ENCODE measurements at regions not wholly inside any gene's neighbourhood (a gene's known extent, or its start where the extent isn't known, plus 50 kb on each side); places are given as distances from the start of the nearest gene placed in this dataset.

DNA sequence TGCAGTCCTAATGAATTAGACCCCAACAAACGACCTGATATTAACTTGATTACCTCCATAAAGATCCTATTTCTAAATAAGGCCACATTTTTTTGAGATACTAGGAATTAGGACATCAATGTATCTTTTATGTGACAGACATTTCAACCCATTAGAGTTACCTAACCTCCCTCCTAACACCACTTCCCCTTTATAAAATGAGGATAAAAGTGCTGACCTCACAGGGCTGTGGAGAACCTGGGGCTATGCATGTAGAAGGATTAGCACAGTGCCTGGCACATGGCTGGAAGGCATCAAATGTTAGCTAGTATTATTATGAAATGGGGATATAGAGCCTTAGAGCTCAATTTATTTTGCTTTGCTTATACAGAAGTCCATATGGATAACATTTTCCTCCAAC is 53.5 kb upstream of the LRRN1 start:
- WGBS (ENCODE audit: insufficient coverage): no CpG with 5 or more reads among the region's 1 CpG
- no peaks in the 10 kb centered on the region for H3K9me3 ChIP-seq (replicated peaks; ENCODE audit: control insufficient read depth, low read depth, low read length)

DNA sequence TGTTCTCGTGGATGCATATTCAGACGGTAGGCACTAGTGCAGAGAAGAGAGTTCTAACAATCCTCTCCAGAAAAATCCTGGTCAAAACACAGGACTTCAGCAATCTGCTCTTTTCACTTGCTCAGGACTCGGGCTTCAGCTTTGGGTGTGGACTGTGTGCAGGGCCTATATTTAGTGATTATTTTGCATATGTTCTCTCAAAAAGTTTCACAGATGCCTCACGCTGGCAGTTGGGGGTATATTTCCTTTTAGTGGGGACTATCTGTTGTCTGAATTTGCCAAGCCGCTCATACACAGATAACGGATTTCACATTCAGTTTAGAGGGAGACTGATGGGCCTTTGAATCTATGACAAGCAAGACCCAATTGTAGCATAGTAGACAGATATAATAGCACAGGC is 54.4 kb upstream of the LRRN1 start:
- Histone ChIP-seq H3K27me3 (ENCODE audit: control insufficient read depth, insufficient read depth, low read length) (no peaks in the 10 kb centered on the region), H3K9me3 (replicated peaks; ENCODE audit: control insufficient read depth, low read depth, low read length) (no peaks in the 10 kb centered on the region), H3K36me3 (ENCODE audit: control insufficient read depth, insufficient read depth, low read length) (no peaks in the 10 kb centered on the region), H3K27ac (ENCODE audit: low read length) (no peak overlapping the region), H3K4me3 (ENCODE audit: low read length) (no peak overlapping the region), H3K4me1 (ENCODE audit: control insufficient read depth, insufficient read depth, low read length) (peaks cover 6% of the 10 kb centered on the region)
- WGBS (ENCODE audit: insufficient coverage): 60% methylated on average over 1 of the region's 6 CpGs
- no peak for DNase-seq

More for the DNA sequence above, 53.5 kb upstream of the LRRN1 start:
- Histone ChIP-seq H3K27ac (ENCODE audit: low read length) (no peak overlapping the region), H3K4me1 (ENCODE audit: control insufficient read depth, insufficient read depth, low read length) (peaks cover 3% of the 10 kb centered on the region), H3K27me3 (ENCODE audit: control insufficient read depth, insufficient read depth, low read length) (no peaks in the 10 kb centered on the region), H3K36me3 (ENCODE audit: control insufficient read depth, insufficient read depth, low read length) (no peaks in the 10 kb centered on the region), H3K4me3 (ENCODE audit: low read length) (no peak overlapping the region)
- DNase-seq: no peak

DNA sequence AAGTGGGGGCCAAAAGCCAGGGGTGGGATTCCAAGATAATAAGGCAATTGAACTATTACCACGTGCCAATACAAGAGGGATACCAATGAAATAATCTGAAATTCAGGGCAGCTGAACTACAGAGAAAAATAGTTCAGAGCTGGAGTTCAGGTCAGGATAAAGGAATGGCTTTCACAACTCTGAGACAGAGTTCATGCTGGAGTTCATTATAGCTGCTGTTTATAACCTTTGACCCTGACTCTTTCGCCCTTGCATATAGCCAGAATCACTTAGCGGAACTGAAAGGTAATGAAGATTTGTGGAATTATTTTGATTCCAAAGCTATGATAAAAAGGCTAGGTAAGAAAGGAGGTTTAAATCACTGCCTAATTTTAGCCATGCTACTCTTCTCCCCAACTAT is 55.5 kb upstream of the LRRN1 start:
- WGBS (ENCODE audit: insufficient coverage): 60% methylated on average over 1 of the region's 3 CpGs
- Histone ChIP-seq H3K4me1 (ENCODE audit: control insufficient read depth, insufficient read depth, low read length) (peaks cover 9% of the 10 kb centered on the region), H3K36me3 (ENCODE audit: control insufficient read depth, insufficient read depth, low read length) (no peaks in the 10 kb centered on the region), H3K4me3 (ENCODE audit: low read length) (no peak overlapping the region), H3K27ac (ENCODE audit: low read length) (no peak overlapping the region), H3K27me3 (ENCODE audit: control insufficient read depth, insufficient read depth, low read length) (no peaks in the 10 kb centered on the region), H3K9me3 (replicated peaks; ENCODE audit: control insufficient read depth, low read depth, low read length) (no peaks in the 10 kb centered on the region)
- no peak for DNase-seq

DNA sequence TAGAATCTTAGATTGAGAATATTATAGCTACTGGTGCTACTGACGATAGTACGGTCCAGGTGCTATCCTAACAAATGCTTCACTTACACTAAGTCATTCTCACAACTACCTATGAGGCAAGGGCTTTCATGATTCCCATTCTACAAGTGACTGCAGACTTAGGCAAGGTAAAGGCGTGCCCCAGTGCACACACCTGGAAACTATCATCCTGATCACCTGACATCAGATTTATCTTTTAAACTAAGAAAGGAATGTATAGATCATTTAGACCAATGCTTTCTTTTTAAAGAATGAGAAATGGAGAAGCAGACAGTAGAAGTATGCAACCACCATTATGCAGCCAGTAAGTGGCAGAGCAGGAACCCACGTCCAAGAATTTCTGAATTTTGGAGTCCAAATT is 59.2 kb upstream of the LRRN1 start:
- no peak for DNase-seq
- peaks cover 9% of the 10 kb centered on the region for H3K4me1 ChIP-seq (ENCODE audit: control insufficient read depth, insufficient read depth, low read length)
- no peaks in the 10 kb centered on the region for H3K27me3 ChIP-seq (ENCODE audit: control insufficient read depth, insufficient read depth, low read length)
- WGBS (ENCODE audit: insufficient coverage): no CpG with 5 or more reads among the region's 4 CpGs
- H3K27ac ChIP-seq (ENCODE audit: low read length): no peak overlapping the region
- H3K9me3 ChIP-seq (replicated peaks; ENCODE audit: control insufficient read depth, low read depth, low read length): no peaks in the 10 kb centered on the region
- no peaks in the 10 kb centered on the region for H3K36me3 ChIP-seq (ENCODE audit: control insufficient read depth, insufficient read depth, low read length)
- H3K4me3 ChIP-seq (ENCODE audit: low read length): no peak overlapping the region

DNA sequence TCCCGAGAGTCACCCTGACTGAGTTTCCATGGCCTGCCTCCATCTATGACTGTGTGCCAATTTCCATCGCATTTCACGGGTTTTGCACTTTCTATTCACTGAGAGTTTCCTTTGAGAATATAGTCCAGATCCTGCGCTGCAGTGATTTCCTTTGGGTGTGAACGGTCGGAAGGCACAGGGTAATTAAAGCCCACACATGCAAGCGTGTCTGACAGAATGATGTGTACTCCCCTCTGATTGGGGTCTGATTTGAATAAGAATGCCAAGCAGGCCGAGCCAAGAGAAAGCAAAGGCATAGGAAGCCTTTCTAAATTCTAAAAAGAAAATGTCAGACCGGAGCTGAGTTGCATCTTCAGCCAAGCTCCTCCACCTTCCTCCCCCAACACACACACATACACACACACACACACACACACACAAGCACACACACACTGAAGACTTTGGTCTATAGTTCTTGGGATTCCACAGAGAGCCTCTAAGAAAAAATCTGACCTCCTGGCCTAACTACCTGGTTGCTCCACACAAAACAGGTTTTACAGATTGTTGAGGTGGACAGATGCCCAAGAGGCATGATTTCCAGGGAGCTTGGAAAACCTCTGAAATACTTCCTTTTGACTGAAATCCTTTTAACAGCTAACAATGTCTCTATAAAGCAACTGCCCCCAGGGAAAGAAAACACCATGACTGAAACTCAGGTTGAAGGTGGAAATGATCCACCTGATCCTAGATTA is 59.7 kb upstream of the LRRN1 start:
- Histone ChIP-seq H3K4me3 (ENCODE audit: low read length) (no peak overlapping the region), H3K36me3 (ENCODE audit: control insufficient read depth, insufficient read depth, low read length) (no peaks in the 10 kb centered on the region), H3K27ac (ENCODE audit: low read length) (no peak overlapping the region), H3K9me3 (replicated peaks; ENCODE audit: control insufficient read depth, low read depth, low read length) (no peaks in the 10 kb centered on the region), H3K4me1 (ENCODE audit: control insufficient read depth, insufficient read depth, low read length) (peaks cover 9% of the 10 kb centered on the region), H3K27me3 (ENCODE audit: control insufficient read depth, insufficient read depth, low read length) (no peaks in the 10 kb centered on the region)
- 44% methylated on average over 4 of the region's 9 CpGs for WGBS (ENCODE audit: insufficient coverage)
- DNase-seq: no peak

DNA sequence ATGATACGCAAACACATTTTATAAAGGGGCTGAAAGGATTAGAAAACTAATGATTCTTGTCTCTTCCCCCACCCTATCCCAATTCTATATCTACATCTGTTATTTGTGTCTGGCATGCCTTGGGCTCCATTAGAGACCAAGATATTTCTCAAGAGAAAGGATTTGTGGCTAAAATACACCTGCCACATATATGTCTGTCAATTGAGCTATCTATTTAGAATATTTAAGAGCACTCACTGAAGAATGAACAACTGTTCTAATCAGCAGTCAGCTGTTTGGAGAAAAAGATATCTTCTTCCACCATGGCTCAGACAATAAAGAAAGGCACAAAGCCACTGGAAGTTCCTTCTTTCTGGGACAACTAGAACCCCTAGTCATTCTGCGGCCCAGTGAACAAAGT is 61.7 kb upstream of the LRRN1 start:
- H3K27me3 ChIP-seq (ENCODE audit: control insufficient read depth, insufficient read depth, low read length): no peaks in the 10 kb centered on the region
- H3K4me3 ChIP-seq (ENCODE audit: low read length): no peak overlapping the region
- H3K4me1 ChIP-seq (ENCODE audit: control insufficient read depth, insufficient read depth, low read length): peaks cover 9% of the 10 kb centered on the region
- no peak overlapping the region for H3K27ac ChIP-seq (ENCODE audit: low read length)
- WGBS (ENCODE audit: insufficient coverage): 83% methylated on average over 1 of the region's 2 CpGs
- H3K36me3 ChIP-seq (ENCODE audit: control insufficient read depth, insufficient read depth, low read length): no peaks in the 10 kb centered on the region
- peak; percentile 33 for DNase-seq
- no peaks in the 10 kb centered on the region for H3K9me3 ChIP-seq (replicated peaks; ENCODE audit: control insufficient read depth, low read depth, low read length)

DNA sequence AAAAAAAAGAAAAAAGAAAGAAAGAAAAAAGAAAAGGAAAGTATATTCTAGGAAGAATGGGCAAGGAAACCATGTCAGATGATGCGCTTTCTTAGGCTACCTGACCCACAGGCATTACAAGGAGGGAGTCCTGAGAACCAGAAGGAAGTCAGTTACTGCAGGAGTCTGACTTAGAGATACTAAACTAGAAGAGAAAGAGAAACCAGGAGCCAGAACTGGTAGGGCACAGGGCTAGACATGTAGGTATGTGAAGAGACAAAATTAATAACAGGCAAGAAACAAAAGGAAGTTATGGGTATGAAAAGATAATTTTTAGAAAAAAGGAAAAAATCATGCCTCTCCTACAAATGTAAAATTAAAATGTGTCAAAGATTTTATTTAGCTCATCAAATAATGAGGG is 63.3 kb upstream of the LRRN1 start:
- Histone ChIP-seq H3K36me3 (ENCODE audit: control insufficient read depth, insufficient read depth, low read length) (no peaks in the 10 kb centered on the region), H3K27me3 (ENCODE audit: control insufficient read depth, insufficient read depth, low read length) (no peaks in the 10 kb centered on the region), H3K4me1 (ENCODE audit: control insufficient read depth, insufficient read depth, low read length) (peaks cover 6% of the 10 kb centered on the region), H3K9me3 (replicated peaks; ENCODE audit: control insufficient read depth, low read depth, low read length) (no peaks in the 10 kb centered on the region), H3K4me3 (ENCODE audit: low read length) (no peak overlapping the region), H3K27ac (ENCODE audit: low read length) (no peak overlapping the region)
- WGBS (ENCODE audit: insufficient coverage): 92% methylated on average over 1 of the region's 1 CpG
- no peak for DNase-seq

DNA sequence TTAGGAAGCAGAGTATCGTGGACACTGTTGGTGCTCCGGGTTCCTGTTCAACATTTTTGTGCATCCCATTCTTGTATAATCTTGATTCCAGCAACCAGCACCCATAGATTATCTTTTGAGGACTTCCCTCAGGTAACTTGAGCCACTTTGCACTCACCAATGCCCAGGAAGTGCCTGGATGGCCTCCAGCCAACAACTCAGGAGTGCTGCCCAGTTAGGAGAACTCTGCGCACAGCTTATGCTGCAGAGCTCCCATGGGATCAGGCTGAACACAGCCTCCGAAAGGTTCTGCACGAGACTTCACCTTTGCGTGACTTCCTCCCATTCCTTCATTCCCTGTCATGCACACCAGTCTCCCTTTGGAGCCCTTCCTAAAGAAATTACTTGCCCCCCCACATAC is 64.3 kb upstream of the LRRN1 start:
- H3K9me3 ChIP-seq (replicated peaks; ENCODE audit: control insufficient read depth, low read depth, low read length): no peaks in the 10 kb centered on the region
- H3K27me3 ChIP-seq (ENCODE audit: control insufficient read depth, insufficient read depth, low read length): no peaks in the 10 kb centered on the region
- 74% methylated on average over 4 of the region's 6 CpGs for WGBS (ENCODE audit: insufficient coverage)
- no peak overlapping the region for H3K4me3 ChIP-seq (ENCODE audit: low read length)
- DNase-seq: no peak
- H3K27ac ChIP-seq (ENCODE audit: low read length): no peak overlapping the region
- H3K36me3 ChIP-seq (ENCODE audit: control insufficient read depth, insufficient read depth, low read length): no peaks in the 10 kb centered on the region
- peaks cover 3% of the 10 kb centered on the region for H3K4me1 ChIP-seq (ENCODE audit: control insufficient read depth, insufficient read depth, low read length)

DNA sequence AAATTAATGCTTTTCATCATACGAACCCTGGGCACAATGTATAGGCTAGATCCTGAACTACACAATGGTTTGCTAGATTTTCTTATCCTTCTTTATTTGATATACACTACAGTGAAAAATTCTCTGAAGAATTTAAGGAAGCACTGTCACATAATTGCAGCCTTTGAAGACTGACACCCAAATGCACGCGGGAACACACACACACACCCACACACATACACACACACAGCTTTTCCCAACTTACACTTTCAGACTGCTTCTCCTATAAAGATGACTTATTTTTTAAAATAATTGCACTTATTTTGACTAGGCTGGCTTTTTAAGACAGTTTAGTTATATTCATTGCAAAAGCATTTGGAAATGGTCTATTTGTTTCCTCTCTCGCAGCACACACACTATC is 70.0 kb upstream of the LRRN1 start:
- Histone ChIP-seq H3K36me3 (ENCODE audit: control insufficient read depth, insufficient read depth, low read length) (no peaks in the 10 kb centered on the region), H3K4me1 (ENCODE audit: control insufficient read depth, insufficient read depth, low read length) (no peaks in the 10 kb centered on the region), H3K9me3 (replicated peaks; ENCODE audit: control insufficient read depth, low read depth, low read length) (no peaks in the 10 kb centered on the region), H3K4me3 (ENCODE audit: low read length) (no peak overlapping the region), H3K27ac (ENCODE audit: low read length) (no peak overlapping the region), H3K27me3 (ENCODE audit: control insufficient read depth, insufficient read depth, low read length) (no peaks in the 10 kb centered on the region)
- WGBS (ENCODE audit: insufficient coverage): no CpG with 5 or more reads among the region's 4 CpGs
- DNase-seq: no peak

DNA sequence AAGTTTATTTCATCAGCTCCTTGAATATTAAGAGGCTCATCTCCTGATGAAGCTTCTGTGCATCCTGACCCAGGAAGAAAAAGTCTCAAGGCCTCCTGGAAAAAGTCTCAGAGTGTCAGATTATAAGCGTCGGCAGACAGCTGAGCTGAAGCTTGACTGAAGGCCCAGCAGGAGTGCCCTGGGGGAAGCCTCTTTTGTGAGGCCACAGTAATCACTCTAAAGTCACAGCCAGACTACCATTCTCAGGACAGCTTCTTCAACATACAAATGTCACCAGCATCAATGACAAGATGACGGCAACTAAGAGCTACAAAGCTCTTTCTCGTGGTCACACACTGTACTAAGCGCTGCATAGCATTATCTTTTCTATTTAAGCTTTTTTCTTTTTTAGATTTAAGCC is 72.7 kb upstream of the LRRN1 start:
- 70% methylated on average over 3 of the region's 5 CpGs for WGBS (ENCODE audit: insufficient coverage)
- Histone ChIP-seq H3K4me3 (ENCODE audit: low read length) (no peak overlapping the region), H3K27ac (ENCODE audit: low read length) (no peak overlapping the region), H3K4me1 (ENCODE audit: control insufficient read depth, insufficient read depth, low read length) (no peaks in the 10 kb centered on the region), H3K27me3 (ENCODE audit: control insufficient read depth, insufficient read depth, low read length) (no peaks in the 10 kb centered on the region), H3K9me3 (replicated peaks; ENCODE audit: control insufficient read depth, low read depth, low read length) (no peaks in the 10 kb centered on the region), H3K36me3 (ENCODE audit: control insufficient read depth, insufficient read depth, low read length) (no peaks in the 10 kb centered on the region)
- DNase-seq: no peak

DNA sequence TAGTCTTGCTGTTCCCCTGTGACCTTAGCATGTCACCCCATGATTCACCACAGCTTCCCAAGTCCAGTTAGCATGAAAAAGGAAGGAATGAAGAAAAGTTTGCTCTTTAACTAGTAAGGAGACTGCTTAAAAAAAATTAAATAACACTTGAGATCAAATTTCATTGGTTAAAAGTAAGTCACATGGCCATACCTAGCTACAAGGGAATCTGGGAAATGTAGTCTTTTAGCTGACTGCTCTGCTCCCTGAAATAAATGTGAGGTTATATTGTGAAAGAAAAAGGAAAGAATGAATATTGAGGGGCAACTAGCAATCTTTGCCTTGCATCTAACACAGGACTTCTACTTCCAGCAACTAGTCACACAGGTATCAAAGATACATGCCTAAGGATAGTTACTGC is 84.7 kb upstream of the LRRN1 start:
- H3K36me3 ChIP-seq (ENCODE audit: control insufficient read depth, insufficient read depth, low read length): no peaks in the 10 kb centered on the region
- peaks cover 2% of the 10 kb centered on the region for H3K9me3 ChIP-seq (replicated peaks; ENCODE audit: control insufficient read depth, low read depth, low read length)
- no peaks in the 10 kb centered on the region for H3K27me3 ChIP-seq (ENCODE audit: control insufficient read depth, insufficient read depth, low read length)
- H3K27ac ChIP-seq (ENCODE audit: low read length): no peak overlapping the region
- DNase-seq: no peak
- no peaks in the 10 kb centered on the region for H3K4me1 ChIP-seq (ENCODE audit: control insufficient read depth, insufficient read depth, low read length)
- no peak overlapping the region for H3K4me3 ChIP-seq (ENCODE audit: low read length)
